GM21423 (cell line): ENCODE measurements at regions not wholly inside any gene's neighbourhood (a gene's known extent, or its start where the extent isn't known, plus 50 kb on each side); places are given as distances from the start of the nearest gene placed in this dataset.

Experiments
- ATAC-seq: cut with Tn5 transposase; IDR thresholded peaks from one replicate; pipeline ENCODE4 v1.9.1; 2021; ENCODE audit warnings: mild to moderate bottlenecking, moderate library complexity; ENCODE audit not compliant: unreplicated experiment

GRCh38 chr2:129070663-129071062 lies 752.0 kb upstream of the HS6ST1 start:
- ATAC-seq, result no peak

GRCh38 chr2:129071531-129071930 lies 752.9 kb upstream of the HS6ST1 start:
- ATAC-seq, result no peak

DNA sequence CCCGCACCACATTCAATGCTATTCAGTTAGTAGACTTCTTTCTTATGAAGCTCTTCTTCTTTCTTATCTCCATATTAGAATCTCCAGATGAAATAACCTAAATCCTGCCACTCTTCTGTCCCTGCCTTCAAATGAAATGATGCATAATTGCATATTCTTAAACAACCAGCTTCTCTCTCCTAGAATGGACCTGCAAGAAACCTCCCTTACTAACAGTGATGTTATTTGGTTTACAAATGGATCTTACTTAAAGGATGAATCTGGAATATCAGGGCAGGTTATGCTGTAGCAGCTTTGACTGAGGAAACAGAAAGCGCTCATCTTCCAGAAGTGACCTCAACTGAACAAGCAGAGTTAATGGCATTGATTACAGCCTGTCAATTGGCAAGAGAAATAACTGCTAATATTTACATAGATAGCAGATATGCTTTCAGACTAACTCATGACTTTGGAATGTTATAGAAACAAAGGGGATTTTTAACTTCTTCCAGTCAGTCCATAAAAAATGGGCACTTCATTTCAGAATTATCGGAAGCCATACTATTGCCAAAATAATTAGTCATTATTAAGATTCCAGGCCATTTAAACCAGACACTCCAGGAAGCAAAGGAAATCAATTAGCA lies 755.7 kb upstream of the HS6ST1 start:
- no peak for ATAC-seq

GRCh38 chr2:129078548-129078947 lies 759.9 kb upstream of the HS6ST1 start:
- ATAC-seq, result no peak

- no peak for ATAC-seq
Measured at GRCh38 chr2:129080715-129081476, 762.2 kb upstream of the HS6ST1 start.

DNA sequence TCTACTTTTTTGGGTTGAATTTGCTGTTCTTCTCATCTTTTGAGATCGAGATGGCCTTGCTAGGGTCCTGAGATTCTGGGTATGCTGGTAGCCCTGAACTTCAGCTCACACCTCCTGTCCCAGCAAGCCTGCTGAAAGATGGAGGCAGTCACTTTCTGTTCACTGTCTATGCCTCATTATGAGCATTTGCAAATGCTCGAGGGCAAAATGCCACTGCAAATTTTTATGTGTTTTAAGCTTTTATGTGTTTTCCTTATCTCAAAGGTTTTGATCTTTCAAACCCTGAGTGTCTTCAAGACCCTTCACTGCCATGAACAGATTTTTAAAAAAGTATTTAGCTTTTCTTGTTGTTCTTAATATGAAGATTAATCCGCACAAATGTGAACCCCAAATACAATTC lies 766.7 kb upstream of the HS6ST1 start:
- ATAC-seq, result no peak

GRCh38 chr2:129087133-129087813 lies 768.6 kb upstream of the HS6ST1 start:
- ATAC-seq, result no peak

- no peak for ATAC-seq
Measured at GRCh38 chr2:129091620-129092019, 773.0 kb upstream of the HS6ST1 start.

- no peak for ATAC-seq
Measured at GRCh38 chr2:129092956-129093355, 774.3 kb upstream of the HS6ST1 start.

GRCh38 chr2:129101186-129101585 lies 782.5 kb upstream of the HS6ST1 start:
- no peak for ATAC-seq

- ATAC-seq, result no peak
Measured at GRCh38 chr2:129103936-129104878, 785.5 kb upstream of the HS6ST1 start.

DNA sequence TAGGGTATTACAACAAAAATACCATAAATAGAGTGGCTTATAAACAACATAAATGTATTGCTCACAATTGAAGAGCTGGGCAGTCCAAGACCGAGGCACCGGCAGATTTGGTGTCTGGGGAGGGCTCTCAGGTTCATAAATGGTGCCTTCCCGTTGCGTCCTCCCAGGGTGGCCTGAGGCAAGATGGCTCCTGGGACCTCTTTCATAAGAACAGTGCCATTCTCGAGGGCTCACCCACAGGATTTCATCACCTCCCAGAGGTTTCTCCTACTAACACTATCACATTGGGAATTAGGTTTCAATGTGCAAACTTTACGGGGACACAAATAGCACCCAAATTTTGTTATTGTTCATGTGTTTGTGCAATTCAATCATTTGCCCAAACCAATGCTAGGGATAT lies 793.5 kb upstream of the HS6ST1 start:
- ATAC-seq, result no peak

- no peak for ATAC-seq
Measured at GRCh38 chr2:129113776-129114175, 795.1 kb upstream of the HS6ST1 start.

- ATAC-seq, result no peak
Measured at GRCh38 chr2:129117434-129117833, 798.8 kb upstream of the HS6ST1 start.

GRCh38 chr2:129118296-129118695 lies 799.6 kb upstream of the HS6ST1 start:
- no peak for ATAC-seq

DNA sequence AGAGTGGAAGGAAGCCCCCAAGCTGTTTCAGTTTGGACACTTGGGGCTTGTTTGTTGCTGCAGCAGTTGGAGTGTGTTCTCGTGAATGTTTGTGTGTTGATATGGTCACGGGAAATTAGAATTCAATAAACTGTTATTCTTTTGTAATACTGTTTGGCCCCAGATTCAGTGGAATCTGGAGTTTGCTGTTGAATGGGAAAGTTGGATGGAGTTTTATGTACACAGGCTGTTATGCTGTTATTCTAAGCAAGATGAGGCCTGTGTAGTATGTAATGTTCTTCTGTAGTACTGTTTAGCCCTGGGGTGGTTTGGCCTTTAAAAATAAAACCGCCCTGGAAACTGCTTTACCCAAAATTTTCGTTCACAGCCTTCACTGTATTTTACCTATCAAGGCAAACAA lies 810.4 kb upstream of the HS6ST1 start:
- no peak for ATAC-seq

- no peak for ATAC-seq
Measured at GRCh38 chr2:129133692-129134641, 815.3 kb upstream of the HS6ST1 start.

DNA sequence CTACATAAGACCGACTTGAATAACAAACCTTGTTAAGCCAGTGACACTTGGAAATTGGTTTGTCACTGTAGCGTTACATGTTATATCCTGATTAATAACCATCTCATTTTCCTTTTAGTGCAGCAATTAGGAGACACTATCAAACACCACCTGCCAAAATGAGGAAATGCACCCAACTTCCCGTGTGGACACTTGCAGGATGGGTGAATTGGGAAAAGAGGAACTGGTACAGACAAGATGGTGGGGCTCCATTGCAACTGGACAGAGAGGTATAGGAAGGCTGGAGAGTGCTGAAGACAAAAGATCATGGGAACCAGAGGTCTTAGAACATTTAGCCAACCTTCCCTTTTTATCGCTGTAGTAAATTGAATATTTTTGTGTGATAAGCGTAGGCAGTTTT lies 816.3 kb upstream of the HS6ST1 start:
- no peak for ATAC-seq

DNA sequence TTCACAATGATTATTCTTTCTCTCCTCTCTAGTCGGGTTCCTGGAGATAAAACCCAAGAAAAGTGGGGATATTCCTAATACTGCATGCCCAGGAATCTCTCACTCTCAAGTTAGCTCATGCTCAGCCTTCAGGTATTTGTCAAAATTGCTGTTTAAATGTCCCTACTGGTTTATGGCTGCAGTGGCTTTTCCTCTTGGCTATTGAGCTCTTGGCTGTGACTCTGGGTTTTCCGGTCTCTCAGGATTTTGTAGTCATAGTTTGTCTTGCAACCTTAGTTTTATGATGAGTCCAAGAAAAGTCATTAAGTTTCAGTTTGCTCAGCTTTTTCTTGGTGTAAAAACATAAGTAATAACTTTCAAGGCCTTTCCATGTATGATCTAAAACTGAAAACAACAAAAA lies 820.7 kb upstream of the HS6ST1 start:
- no peak for ATAC-seq

DNA sequence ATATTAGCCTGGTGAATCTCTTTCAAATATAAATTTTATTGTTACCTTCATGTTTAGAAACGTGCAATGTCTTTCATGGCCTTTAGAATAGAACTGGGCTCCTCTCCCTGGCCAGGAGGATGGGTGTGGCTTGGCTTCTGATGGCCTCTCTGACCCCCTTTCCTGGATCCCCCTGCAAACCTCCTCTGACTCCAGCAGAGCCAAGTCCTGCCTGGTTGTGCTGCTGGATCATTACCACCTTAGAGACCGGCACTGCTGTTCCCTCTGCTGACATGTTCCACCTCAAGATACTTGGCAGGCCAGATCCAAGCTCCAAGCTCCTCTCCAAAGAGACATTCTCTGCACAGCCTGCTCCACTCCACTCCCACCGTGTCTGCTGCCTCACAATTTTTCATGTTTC lies 823.8 kb upstream of the HS6ST1 start:
- ATAC-seq, result no peak
